HG02981 (cell line): ENCODE measurements at regions not wholly inside any gene's neighbourhood (a gene's known extent, or its start where the extent isn't known, plus 50 kb on each side); places are given as distances from the start of the nearest gene placed in this dataset.

Experiments used
- ATAC-seq: cut with Tn5 transposase; IDR thresholded peaks from one replicate; pipeline ENCODE4 v1.9.1; 2021; ENCODE audit warnings: mild to moderate bottlenecking, moderate library complexity; ENCODE audit not compliant: unreplicated experiment

- ATAC-seq = no peak
Measured at GRCh38 chr2:150168595-150169236, 318.8 kb downstream of the RND3 start.

DNA sequence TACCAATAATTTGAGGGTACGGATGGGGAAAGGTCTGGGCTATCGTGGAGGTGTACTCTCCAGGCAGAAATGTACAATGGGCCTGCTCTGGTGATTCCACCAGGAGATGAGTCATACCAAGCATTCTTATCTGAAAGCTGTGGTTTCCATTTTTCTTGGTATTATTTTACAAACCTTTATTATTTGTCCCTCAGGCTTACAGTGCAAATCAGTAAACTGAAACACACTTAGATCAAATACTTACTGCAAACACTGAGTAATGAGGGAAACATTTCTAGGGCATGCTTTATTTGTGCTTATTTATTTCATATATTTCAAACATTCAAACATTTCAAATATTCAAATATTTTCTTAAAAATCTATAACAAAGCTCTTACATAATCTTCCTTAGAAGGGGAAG is 319.8 kb downstream of the RND3 start:
- ATAC-seq = peak; percentile 96

GRCh38 chr2:150166313-150167051 is 321.0 kb downstream of the RND3 start:
- no peak for ATAC-seq

DNA sequence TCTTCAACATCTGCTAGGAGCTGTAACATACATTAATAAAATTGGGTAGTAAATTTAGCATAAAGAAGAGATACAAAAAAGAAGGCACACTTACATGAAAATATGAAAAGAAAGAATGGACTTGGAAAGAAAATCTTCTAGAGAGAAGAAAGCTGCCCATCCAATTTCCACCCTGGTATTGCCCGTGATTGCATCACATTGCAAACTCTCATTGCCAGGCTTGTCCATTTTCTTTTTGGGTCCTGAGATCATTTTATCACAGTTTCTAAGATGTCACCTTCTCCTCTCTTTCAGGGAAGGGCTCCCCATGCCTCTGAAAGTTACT is 321.5 kb downstream of the RND3 start:
- no peak for ATAC-seq

GRCh38 chr2:150165442-150165841 is 322.0 kb downstream of the RND3 start:
- ATAC-seq = no peak

- no peak for ATAC-seq
Measured at GRCh38 chr2:150162241-150162942, 325.1 kb downstream of the RND3 start.

- ATAC-seq = no peak
Measured at GRCh38 chr2:150160058-150160457, 327.4 kb downstream of the RND3 start.

DNA sequence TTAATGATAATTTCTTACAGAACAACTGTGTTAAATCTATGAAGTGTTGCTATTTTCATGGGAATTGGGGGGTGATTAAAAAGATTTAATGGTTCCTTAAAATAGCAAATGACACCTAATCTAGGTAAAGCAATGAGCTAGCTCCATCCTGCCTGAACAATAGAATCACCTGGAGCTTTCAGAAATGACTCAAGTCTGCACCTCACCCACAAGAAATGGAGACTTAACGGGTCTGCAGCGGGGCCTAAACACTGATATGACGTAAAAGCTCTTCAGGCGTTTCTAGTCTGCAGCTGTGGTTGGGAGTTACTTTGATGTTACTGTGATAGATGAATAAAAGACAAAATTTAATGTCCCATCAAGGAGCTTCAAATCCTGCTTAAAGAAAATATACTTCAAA is 328.2 kb downstream of the RND3 start:
- no peak for ATAC-seq

DNA sequence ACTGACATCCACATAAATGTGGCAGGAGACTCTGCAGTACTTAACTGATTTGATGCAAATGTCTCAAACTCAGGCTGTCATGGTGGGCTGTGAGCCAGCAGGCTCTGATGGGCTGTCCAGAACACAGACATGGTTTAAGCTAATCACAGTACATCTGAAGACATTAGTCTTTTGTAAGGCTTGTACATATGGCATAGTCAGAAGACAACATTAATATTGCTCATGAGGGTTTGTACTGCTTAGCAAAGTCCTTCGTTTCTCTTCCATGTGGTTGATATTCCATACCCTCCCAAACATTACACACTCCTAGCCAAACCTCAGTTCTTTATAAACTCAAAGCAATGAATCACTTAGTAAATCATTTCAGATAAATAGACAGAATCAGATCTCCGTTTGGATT is 330.6 kb downstream of the RND3 start:
- no peak for ATAC-seq

GRCh38 chr2:150156415-150156814 is 331.1 kb downstream of the RND3 start:
- ATAC-seq = no peak

DNA sequence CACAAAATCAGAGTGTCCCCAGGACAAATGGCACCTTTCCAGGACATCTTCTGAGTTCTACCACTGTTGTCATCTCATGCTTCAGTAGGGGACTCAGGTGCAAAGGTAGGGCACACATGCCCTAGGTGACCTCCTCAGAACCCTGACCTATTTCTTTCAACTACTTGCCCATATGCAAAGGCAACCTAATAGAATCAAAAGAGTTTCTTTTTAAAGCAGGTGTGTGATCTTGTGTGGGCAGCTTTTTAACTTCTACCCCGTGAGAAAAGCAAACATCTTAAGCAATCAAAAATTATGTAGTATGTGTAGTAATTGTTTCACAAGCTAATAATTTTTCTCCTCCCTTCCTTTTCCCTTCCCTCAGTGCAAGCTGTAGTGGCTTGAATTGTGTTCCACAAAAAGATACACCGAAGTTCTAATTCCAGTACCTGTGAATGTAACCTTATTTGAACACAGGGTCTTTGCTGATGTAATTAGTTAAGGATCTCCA is 333.1 kb downstream of the RND3 start:
- no peak for ATAC-seq

DNA sequence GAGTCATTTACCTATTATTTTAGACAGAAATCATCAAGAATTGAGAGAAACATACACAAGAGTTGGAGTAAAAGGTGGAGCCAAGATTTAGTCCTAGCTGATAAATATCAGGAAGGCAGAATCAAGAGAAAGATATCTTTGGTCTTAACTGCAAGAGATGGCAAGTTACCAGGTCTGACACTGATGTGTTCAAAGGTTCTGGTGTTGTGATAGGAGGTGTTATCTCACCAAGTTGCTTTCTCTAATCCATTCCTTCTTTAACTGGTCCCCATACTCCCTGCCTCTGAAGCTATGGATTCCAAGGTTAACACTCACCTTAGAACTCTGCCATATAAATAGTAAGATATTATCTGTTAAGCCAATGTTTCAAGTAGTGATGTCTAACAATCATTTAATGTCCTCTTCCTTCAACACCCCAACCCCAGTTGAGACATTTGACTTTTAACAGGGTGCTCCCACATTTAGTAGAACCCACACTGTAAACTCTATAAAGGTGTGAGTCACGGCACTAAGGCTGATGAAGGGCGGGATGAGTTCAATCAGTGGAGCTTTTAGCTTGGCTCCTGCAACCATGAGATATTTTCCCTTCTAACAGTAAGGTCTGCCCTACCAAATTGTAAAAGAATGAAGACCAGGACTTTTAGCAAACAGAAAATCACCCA is 333.7 kb downstream of the RND3 start:
- no peak for ATAC-seq

DNA sequence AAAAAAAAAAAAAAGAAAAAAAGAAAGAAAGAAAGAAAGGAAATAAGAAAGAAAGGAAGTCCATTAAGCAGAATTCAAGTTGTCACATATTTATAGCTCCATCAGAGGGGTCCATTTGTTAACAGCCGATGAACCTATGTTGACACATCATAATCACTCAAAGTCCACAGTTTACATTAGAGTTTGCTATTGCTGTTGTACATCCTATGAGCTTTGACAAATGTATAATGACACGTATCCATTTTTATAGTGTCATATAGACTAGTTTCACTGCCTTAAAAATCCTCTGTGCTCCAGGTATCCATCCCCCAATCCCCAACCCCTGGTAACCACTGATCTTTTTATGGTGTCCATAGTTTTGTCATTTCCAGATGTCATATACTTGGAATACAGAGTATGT is 335.2 kb downstream of the RND3 start:
- no peak for ATAC-seq

DNA sequence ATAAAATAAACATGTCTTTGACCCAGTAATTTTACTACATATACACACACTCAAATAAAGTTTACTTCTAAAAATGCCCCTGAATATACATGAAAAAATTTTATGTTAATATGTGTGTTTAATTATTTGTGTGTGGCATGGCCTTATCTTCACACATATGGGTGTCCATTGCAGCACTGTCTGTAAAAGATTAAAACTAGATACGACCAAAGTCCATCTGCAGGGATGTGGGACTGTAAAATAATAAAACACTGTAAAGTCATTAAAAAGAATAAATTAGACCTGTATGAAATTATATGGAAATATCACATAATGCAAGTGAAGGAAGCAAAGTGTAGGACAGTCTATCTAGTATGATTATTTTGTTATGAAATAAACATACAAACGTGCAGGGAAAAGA is 337.3 kb downstream of the RND3 start:
- ATAC-seq = no peak

DNA sequence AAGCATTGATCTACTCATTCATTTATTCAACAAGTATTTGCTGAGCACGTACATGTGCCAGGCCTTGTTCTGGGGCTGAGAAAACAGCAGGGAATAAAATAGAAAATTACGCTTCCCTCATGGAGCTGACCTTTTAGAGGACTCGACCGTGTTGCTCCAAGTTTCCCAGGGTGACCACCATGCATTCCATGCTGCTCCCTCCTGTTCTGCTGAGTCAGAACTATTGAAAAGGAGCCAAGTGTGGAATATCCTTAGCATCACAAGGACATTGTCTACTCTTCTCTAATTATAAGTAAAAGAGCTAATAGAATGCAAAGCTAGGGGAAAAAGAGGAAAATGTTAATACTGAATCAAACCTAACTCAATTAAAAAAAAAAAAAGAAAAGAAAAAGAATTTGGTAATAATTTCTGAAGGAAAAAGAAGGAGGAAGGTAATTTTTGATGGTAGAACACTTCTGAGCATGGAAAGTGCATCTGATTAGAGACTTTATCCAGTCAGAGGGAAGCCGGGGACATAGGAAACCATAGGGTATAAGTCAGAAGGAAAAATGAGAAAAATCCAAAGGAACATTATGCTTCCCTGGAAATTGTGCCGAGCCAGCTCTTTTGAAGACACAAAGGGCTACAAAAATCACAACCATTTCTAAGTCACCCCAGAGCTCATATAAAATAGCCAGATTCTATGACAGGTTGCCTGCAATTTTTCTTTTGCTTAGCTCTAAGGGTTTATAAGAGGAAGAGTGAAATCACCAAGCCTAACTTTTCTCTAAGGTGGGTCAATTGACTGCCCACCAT is 339.4 kb downstream of the RND3 start:
- no peak for ATAC-seq

GRCh38 chr2:150146879-150147278 is 340.6 kb downstream of the RND3 start:
- ATAC-seq = no peak

DNA sequence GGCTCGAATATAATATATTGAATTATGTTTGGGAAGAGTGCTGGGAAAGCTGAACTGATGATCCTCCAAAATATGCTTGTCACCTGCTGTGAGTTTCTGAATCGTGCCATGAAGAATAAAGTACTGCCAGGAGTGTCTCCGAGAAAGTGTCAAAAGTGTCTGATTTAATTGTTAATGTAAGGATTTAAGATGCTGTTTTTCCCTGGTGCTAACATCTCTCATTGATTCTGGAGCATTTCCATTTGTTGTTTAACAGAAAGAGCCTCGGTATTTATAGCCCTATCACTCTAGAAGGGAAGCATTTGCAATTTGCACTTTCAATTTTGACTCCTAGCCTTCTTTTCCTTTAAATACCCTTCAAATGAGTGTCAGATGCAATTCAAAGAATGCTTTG is 342.2 kb downstream of the RND3 start:
- ATAC-seq = no peak

GRCh38 chr2:150144546-150145298 is 342.7 kb downstream of the RND3 start:
- no peak for ATAC-seq

GRCh38 chr2:150143087-150143536 is 344.4 kb downstream of the RND3 start:
- no peak for ATAC-seq

DNA sequence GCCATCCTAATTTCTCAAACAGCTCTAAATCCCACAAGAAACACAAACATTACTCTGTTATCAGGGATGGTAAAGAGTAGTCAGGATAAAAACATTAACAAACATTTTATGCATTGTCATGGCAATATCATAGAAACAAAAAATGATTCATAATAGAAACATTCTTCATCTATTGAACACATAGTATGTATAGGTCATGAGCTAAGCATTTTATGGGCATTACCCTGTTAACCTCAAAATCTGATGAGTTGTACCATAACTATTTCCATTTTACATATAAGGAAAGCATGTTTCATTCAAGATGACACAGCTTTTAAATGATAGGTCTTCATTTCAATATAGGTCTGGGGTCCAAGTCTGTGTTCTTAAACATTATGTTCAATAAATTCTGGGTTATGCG is 344.9 kb downstream of the RND3 start:
- no peak for ATAC-seq
